ENCODE measurements at regions not wholly inside any gene's neighbourhood (a gene's known extent, or its start where the extent isn't known, plus 50 kb on each side); places are given as distances from the start of the nearest gene placed in this dataset.

GRCh38 chr2:241939541-241939940, 70.0 kb downstream of the RTP5 start:
- H3K27ac ChIP-seq: no peak overlapping the region
- DNase-seq: no peak
- no peak overlapping the region for H3K4me3 ChIP-seq
- no peak for TF ChIP-seq CTCF (IDR thresholded peaks at IDR 0.05)
- intact Hi-C loops (cut with DNase I; ENCODE audit: low total_unique reads): no loop called here
- H3K27me3 ChIP-seq: peaks cover 0 to 19% of the 10 kb centered on the region in 2 donors
- H3K36me3 ChIP-seq: no peaks in the 10 kb centered on the region
- H3K4me1 ChIP-seq: no peaks in the 10 kb centered on the region
- no peaks in the 10 kb centered on the region for H3K9me3 ChIP-seq

GRCh38 chr2:241940329-241940728, 70.8 kb downstream of the RTP5 start:
- Histone ChIP-seq H3K4me1 (no peaks in the 10 kb centered on the region), H3K27me3 (peaks cover 0 to 16% of the 10 kb centered on the region in 2 donors), H3K9me3 (no peaks in the 10 kb centered on the region), H3K36me3 (no peaks in the 10 kb centered on the region), H3K27ac (no peak overlapping the region), H3K4me3 (no peak overlapping the region)
- no peak for DNase-seq
- intact Hi-C loops (cut with DNase I; ENCODE audit: low total_unique reads): no loop called here
- no peak for TF ChIP-seq CTCF (IDR thresholded peaks at IDR 0.05)

GRCh38 chr2:241941691-241942301, 72.3 kb downstream of the RTP5 start:
- DNase-seq: no peak
- Histone ChIP-seq H3K27me3 (peaks cover 0 to 15% of the 10 kb centered on the region in 2 donors), H3K4me3 (no peak overlapping the region), H3K9me3 (no peaks in the 10 kb centered on the region), H3K4me1 (no peaks in the 10 kb centered on the region), H3K36me3 (no peaks in the 10 kb centered on the region), H3K27ac (no peak overlapping the region)
- intact Hi-C loops (cut with DNase I; ENCODE audit: low total_unique reads): no loop called here
- no peak for TF ChIP-seq CTCF (IDR thresholded peaks at IDR 0.05)

GRCh38 chr2:241942416-241943208, 73.1 kb downstream of the RTP5 start:
- no peaks in the 10 kb centered on the region for H3K9me3 ChIP-seq
- peaks cover 0 to 19% of the 10 kb centered on the region in 2 donors for H3K27me3 ChIP-seq
- TF ChIP-seq CTCF (IDR thresholded peaks at IDR 0.05): no peak
- no peaks in the 10 kb centered on the region for H3K4me1 ChIP-seq
- no peak for DNase-seq
- H3K36me3 ChIP-seq: no peaks in the 10 kb centered on the region
- intact Hi-C loops (cut with DNase I; ENCODE audit: low total_unique reads): no loop called here
- H3K4me3 ChIP-seq: no peak overlapping the region
- H3K27ac ChIP-seq: no peak overlapping the region

- Histone ChIP-seq H3K27me3 (peaks cover 0 to 24% of the 10 kb centered on the region in 2 donors), H3K36me3 (no peaks in the 10 kb centered on the region), H3K4me3 (no peak overlapping the region), H3K4me1 (no peaks in the 10 kb centered on the region), H3K9me3 (no peaks in the 10 kb centered on the region), H3K27ac (no peak overlapping the region)
- DNase-seq: no peak
- intact Hi-C loops (cut with DNase I; ENCODE audit: low total_unique reads): no loop called here
- no peak for TF ChIP-seq CTCF (IDR thresholded peaks at IDR 0.05)
Measured at GRCh38 chr2:241943209-241943850, 73.8 kb downstream of the RTP5 start.
